SK-N-SH (cell line): ENCODE measurements at regions not wholly inside any gene's neighbourhood (a gene's known extent, or its start where the extent isn't known, plus 50 kb on each side); places are given as distances from the start of the nearest gene placed in this dataset.

Source experiments
- CTCF ChIP-seq: fragments of 200-600 bp; sonication (generic); IDR thresholded peaks from 2 replicates; pipeline ENCODE4 v1.6.1; 2017; ENCODE audit warnings: antibody characterized with exemption, mild to moderate bottlenecking, moderate library complexity
- EP300 ChIP-seq, 2 experiments: IDR thresholded peaks; 2 replicates each; pipeline versions ENCODE4 v1.4.0 to v1.6.1; 2012; ENCODE audit warnings: borderline replicate concordance in 1 of 2, low read depth in 1 of 2, low read length in 1 of 2
- RCOR1 ChIP-seq: fragments of 150-350 bp; IDR thresholded peaks from 2 replicates; pipeline ENCODE4 v1.6.1; 2017; ENCODE audit warnings: antibody characterized with exemption, low read length
- RFX5 ChIP-seq: IDR thresholded peaks from 2 replicates; pipeline ENCODE4 v1.6.1; 2012; ENCODE audit warnings: mild to moderate bottlenecking, improper control_type of control experiment, low read length
- RXRA ChIP-seq: IDR thresholded peaks from 2 replicates; pipeline ENCODE4 v1.4.0; 2012; ENCODE audit warnings: low read depth, mild to moderate bottlenecking, borderline replicate concordance
- SMC3 ChIP-seq: IDR thresholded peaks from 2 replicates; pipeline ENCODE4 v1.6.1; 2012; ENCODE audit warnings: low read depth, low read length, improper control_type of control experiment
- YY1 ChIP-seq: IDR thresholded peaks from 2 replicates; pipeline ENCODE4 v1.4.0; 2012; ENCODE audit warnings: low read depth, mild to moderate bottlenecking

GRCh38 chr10:100688201-100688600, 57.2 kb upstream of the PAX2 start:
- TF ChIP-seq CTCF (no peak), YY1 (no peak), RFX5 (no peak), RXRA (no peak), RCOR1 (no peak), EP300 (IDR thresholded peaks at IDR 0.05; ENCODE audit: borderline replicate concordance in 1 of 2, low read depth in 1 of 2, low read length in 1 of 2) (no peak), SMC3 (no peak)
